Hindlimb muscle (tissue), 1 donor: ENCODE measurements at regions not wholly inside any gene's neighbourhood (a gene's known extent, or its start where the extent isn't known, plus 50 kb on each side); places are given as distances from the start of the nearest gene placed in this dataset.
A peak's percentile ranks its signal among the peaks of the same experiment; 100 is the strongest.

Experiments used
- DNase-seq: peaks from one replicate; pipeline ENCODE4 v3.0.0-alpha.2; 2013

- no peak for DNase-seq
Measured at GRCh38 chr14:34348592-34348991, 113.4 kb downstream of the SPTSSA start.

- no peak for DNase-seq
Measured at GRCh38 chr14:34347683-34348082, 114.4 kb downstream of the SPTSSA start.

- no peak for DNase-seq
Measured at GRCh38 chr14:34345718-34346465, 116.1 kb downstream of the SPTSSA start.

GRCh38 chr14:34344318-34344717, 117.7 kb downstream of the SPTSSA start:
- no peak for DNase-seq

GRCh38 chr14:34340025-34340625, 121.9 kb downstream of the SPTSSA start:
- no peak for DNase-seq

- DNase-seq: no peak
Measured at GRCh38 chr14:34338056-34338455, 124.0 kb downstream of the SPTSSA start.

GRCh38 chr14:34336501-34336900, 125.5 kb downstream of the SPTSSA start:
- no peak for DNase-seq

GRCh38 chr14:34335968-34336367, 126.1 kb downstream of the SPTSSA start:
- DNase-seq: no peak

GRCh38 chr14:34334329-34334728, 127.7 kb downstream of the SPTSSA start:
- no peak for DNase-seq

GRCh38 chr14:34331728-34332623, 130.1 kb downstream of the SPTSSA start:
- no peak for DNase-seq

GRCh38 chr14:34330846-34331245, 131.2 kb downstream of the SPTSSA start:
- no peak for DNase-seq

- no peak for DNase-seq
Measured at GRCh38 chr14:34329301-34329700, 132.7 kb downstream of the SPTSSA start.

GRCh38 chr14:34328178-34328577, 133.9 kb downstream of the SPTSSA start:
- DNase-seq: no peak

GRCh38 chr14:34325493-34325892, 136.5 kb downstream of the SPTSSA start:
- no peak for DNase-seq

- DNase-seq: peak; percentile 51
Measured at GRCh38 chr14:34324363-34324795, 137.7 kb downstream of the SPTSSA start.

GRCh38 chr14:34322940-34323418, 139.1 kb downstream of the SPTSSA start:
- no peak for DNase-seq

- DNase-seq: no peak
Measured at GRCh38 chr14:34319140-34319539, 142.9 kb downstream of the SPTSSA start.

- no peak for DNase-seq
Measured at GRCh38 chr14:34318014-34318413, 144.0 kb downstream of the SPTSSA start.

- DNase-seq: no peak
Measured at GRCh38 chr14:34310724-34311123, 151.3 kb downstream of the SPTSSA start.

GRCh38 chr14:34303811-34304210, 158.2 kb downstream of the SPTSSA start:
- no peak for DNase-seq

- DNase-seq: peak; percentile 54
Measured at GRCh38 chr14:34302654-34303053, 159.4 kb downstream of the SPTSSA start.

GRCh38 chr14:34300882-34301734, 160.9 kb downstream of the SPTSSA start:
- peak; percentile 22 for DNase-seq
